A673 (cell line): ENCODE measurements at regions not wholly inside any gene's neighbourhood (a gene's known extent, or its start where the extent isn't known, plus 50 kb on each side); places are given as distances from the start of the nearest gene placed in this dataset.

Experiments
- BruUV-seq: library from RNA; stranded (reverse); fragments of 400-500 nt; replicated peaks from 2 replicates; lab custom pipeline; 2021; lab: Mats Ljungman, UMichigan
- CTCF ChIA-PET: fragments of 300-600 bp; sonication (Branson Sonifier 250); formaldehyde crosslinking; loops from one replicate; lab custom pipeline; 2022; ENCODE audit warnings: antibody characterized with exemption; lab: Charles Lee
- POLR2A ChIA-PET: fragments of 300-600 bp; sonication (Branson Sonifier 250); formaldehyde crosslinking; loops from one replicate; lab custom pipeline; 2022; ENCODE audit warnings: antibody characterized with exemption; ENCODE audit not compliant: low non-redundant PET; lab: Charles Lee
- DNase-seq: peaks from one replicate; pipeline ENCODE4 v3.0.0-alpha.2; 2015; ENCODE audit warnings: low spot score
- H3K27ac ChIP-seq: fragments of 200-600 bp; sonication (generic); 2 replicates; pipeline ENCODE4 v1.5.1; 2016; ENCODE audit warnings: mixed run types, low read depth, mild to moderate bottlenecking, mixed read lengths, antibody characterized with exemption, low read length; ENCODE audit not compliant: poor library complexity, severe bottlenecking
- H3K27me3 ChIP-seq: fragments of 200-600 bp; sonication (generic); replicated peaks from 2 replicates; pipeline ENCODE4 v1.6.1; 2017; ENCODE audit warnings: mixed run types, low read depth, mild to moderate bottlenecking, mixed read lengths, antibody characterized with exemption, low read length; ENCODE audit not compliant: insufficient read depth, poor library complexity
- H3K36me3 ChIP-seq: fragments of 200-600 bp; sonication (generic); 2 replicates; pipeline ENCODE4 v1.6.1; 2016; ENCODE audit warnings: mixed run types, mild to moderate bottlenecking, mixed read lengths, antibody characterized with exemption, low read length; ENCODE audit not compliant: insufficient read depth, poor library complexity, severe bottlenecking
- H3K4me1 ChIP-seq: fragments of 200-600 bp; sonication (generic); 2 replicates; pipeline ENCODE4 v1.6.1; 2017; ENCODE audit warnings: mixed run types, mild to moderate bottlenecking, mixed read lengths, antibody characterized with exemption, low read length; ENCODE audit not compliant: insufficient read depth, poor library complexity, severe bottlenecking
- H3K4me3 ChIP-seq: fragments of 200-600 bp; sonication (generic); 2 replicates; pipeline ENCODE4 v1.5.1; 2016; ENCODE audit warnings: low read depth, mixed run types, mild to moderate bottlenecking, mixed read lengths, low read length; ENCODE audit not compliant: poor library complexity, severe bottlenecking
- H3K9me3 ChIP-seq: fragments of 200-600 bp; sonication (generic); 2 replicates; pipeline ENCODE4 v1.6.1; 2016; ENCODE audit warnings: mixed run types, low read depth, mild to moderate bottlenecking, mixed read lengths, antibody characterized with exemption, low read length; ENCODE audit not compliant: poor library complexity, severe bottlenecking
- CTCF ChIP-seq: fragments of 300-800, 200-600 bp; sonication (generic); conservative IDR thresholded peaks from 2 replicates; pipeline ENCODE4 v1.5.1; 2017; ENCODE audit warnings: low read depth, mild to moderate bottlenecking, antibody characterized with exemption, low read length, moderate library complexity, mixed read lengths
- EZH2 ChIP-seq: fragments of 200-600 bp; sonication (generic); IDR thresholded peaks from 2 replicates; pipeline ENCODE4 v1.6.1; 2017; ENCODE audit warnings: borderline replicate concordance, low read depth, mild to moderate bottlenecking, mixed read lengths, antibody characterized with exemption, low read length; ENCODE audit not compliant: poor library complexity, severe bottlenecking
- intact Hi-C: fragments of 100-400 bp; cut with micrococcal nuclease; formaldehyde crosslinking; loops from one replicate; pipeline ENCODE4 v1.10.0; 2022; ENCODE audit not compliant: unreplicated experiment

GRCh38 chr12:62014330-62014729, 245.9 kb upstream of the USP15 start:
- DNase-seq, result no peak
- no TSS peak for BruUV-seq
- TF ChIP-seq CTCF, result no peak
- TF ChIP-seq EZH2, result no peak
- H3K36me3 ChIP-seq, result no peaks in the 10 kb centered on the region
- no peak overlapping the region for H3K4me3 ChIP-seq
- H3K4me1 ChIP-seq, result no peaks in the 10 kb centered on the region
- intact Hi-C loops, result no loop called here
- POLR2A ChIA-PET, result no interaction called here
- H3K27ac ChIP-seq, result no peak overlapping the region
- no peaks in the 10 kb centered on the region for H3K9me3 ChIP-seq
- CTCF ChIA-PET, result no interaction called here
- H3K27me3 ChIP-seq, result no peaks in the 10 kb centered on the region

- DNase-seq, result no peak
- CTCF ChIA-PET, result no interaction called here
- no peaks in the 10 kb centered on the region for H3K9me3 ChIP-seq
- H3K27ac ChIP-seq, result no peak overlapping the region
- intact Hi-C loops, result no loop called here
- H3K4me1 ChIP-seq, result no peaks in the 10 kb centered on the region
- TF ChIP-seq EZH2, result no peak
- TF ChIP-seq CTCF, result no peak
- no peaks in the 10 kb centered on the region for H3K27me3 ChIP-seq
- no TSS peak for BruUV-seq
- POLR2A ChIA-PET, result no interaction called here
- no peaks in the 10 kb centered on the region for H3K36me3 ChIP-seq
- H3K4me3 ChIP-seq, result no peak overlapping the region
These were observed 244.2 kb upstream of the USP15 start for GRCh38 chr12:62016021-62016420.

- intact Hi-C loops, result no loop called here
- no TSS peak for BruUV-seq
These were observed 238.4 kb upstream of the USP15 start for GRCh38 chr12:62021808-62022207.

More at GRCh38 chr12:62021808-62022207, 238.4 kb upstream of the USP15 start:
- Histone ChIP-seq H3K4me3 (no peak overlapping the region), H3K27me3 (no peaks in the 10 kb centered on the region), H3K27ac (no peak overlapping the region), H3K4me1 (no peaks in the 10 kb centered on the region), H3K36me3 (no peaks in the 10 kb centered on the region), H3K9me3 (no peaks in the 10 kb centered on the region)
- TF ChIP-seq CTCF, result no peak
- TF ChIP-seq EZH2, result no peak
- POLR2A ChIA-PET, result no interaction called here
- CTCF ChIA-PET, result no interaction called here
- DNase-seq, result no peak
